GM21360 (cell line): ENCODE measurements at regions not wholly inside any gene's neighbourhood (a gene's known extent, or its start where the extent isn't known, plus 50 kb on each side); places are given as distances from the start of the nearest gene placed in this dataset.
"Not testable (repeated sequence)": the region's sequence is repeated elsewhere in the genome, so short reads cannot be mapped to it uniquely, and the experiment has no call there.

Experiments
- ATAC-seq: cut with Tn5 transposase; IDR thresholded peaks from one replicate; pipeline ENCODE4 v1.9.1; 2021; ENCODE audit warnings: mild to moderate bottlenecking, moderate library complexity; ENCODE audit not compliant: unreplicated experiment

DNA sequence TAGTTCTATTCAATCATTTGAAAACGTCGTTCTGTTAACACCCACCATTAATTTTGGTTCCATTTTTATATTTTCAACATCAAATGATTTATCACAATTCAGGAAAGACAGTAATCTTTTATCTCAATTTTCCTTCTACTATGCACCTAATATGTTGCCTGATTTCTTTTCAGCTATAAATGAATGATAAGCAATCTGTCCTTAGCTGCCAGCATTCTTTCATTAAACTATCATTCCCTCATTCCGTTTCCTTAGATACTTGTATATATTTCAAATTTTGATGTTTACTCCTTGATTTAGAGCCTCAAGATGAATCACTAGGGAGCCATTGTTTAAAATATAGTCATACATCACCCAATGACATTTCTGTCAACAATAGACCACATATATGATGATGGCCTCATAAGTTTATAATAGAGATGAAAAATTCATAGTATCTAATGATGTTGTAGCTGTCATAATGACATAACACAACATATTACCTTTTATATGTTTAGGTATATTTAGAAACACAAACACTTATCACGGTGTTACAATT lies 661.7 kb downstream of the IPMK start:
- ATAC-seq, result no peak

DNA sequence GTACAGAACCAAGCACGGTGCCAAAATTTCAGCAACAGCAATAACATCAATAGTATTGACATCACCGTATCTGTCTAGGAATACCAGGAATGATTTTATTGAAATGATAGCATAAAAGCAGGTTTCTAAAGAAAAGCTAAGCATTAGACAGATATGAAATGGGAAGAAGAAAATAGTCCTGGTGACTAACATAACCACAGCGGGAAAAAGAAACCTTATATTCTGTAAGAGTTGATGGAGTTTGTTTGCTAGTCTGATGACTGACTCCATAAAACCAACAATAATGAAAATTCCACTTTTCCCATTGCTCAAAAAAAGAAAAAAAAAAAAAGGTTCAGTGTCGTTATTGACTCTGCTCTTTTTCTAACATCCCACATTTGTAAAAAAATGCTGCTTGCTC lies 668.3 kb downstream of the IPMK start:
- no peak for ATAC-seq

DNA sequence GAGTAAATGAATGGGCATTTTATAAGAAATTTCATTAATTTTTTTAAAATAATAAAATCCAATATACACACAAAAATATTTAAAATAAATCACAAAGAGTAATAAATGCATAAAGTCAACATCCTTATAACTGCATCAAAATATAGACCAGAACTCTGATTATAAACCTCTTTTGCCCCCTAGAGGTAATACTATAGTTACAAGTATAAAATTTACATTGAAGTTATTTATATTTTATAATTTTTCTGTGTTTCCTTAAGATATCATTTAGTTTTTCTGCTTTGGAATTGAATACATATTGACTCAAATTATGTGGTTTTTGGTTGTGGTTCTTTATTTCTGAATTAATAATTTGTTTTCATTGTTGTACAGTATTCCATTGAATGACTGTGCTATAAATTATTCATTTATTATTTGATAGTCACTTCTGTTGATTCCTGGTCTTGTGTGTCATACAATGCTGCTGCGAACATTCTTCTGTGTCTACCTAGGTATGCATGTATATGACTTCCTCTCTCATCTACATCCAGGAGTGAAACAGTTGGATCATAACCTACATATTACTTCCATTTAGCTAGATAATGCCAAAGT lies 673.6 kb downstream of the IPMK start:
- ATAC-seq, result no peak

DNA sequence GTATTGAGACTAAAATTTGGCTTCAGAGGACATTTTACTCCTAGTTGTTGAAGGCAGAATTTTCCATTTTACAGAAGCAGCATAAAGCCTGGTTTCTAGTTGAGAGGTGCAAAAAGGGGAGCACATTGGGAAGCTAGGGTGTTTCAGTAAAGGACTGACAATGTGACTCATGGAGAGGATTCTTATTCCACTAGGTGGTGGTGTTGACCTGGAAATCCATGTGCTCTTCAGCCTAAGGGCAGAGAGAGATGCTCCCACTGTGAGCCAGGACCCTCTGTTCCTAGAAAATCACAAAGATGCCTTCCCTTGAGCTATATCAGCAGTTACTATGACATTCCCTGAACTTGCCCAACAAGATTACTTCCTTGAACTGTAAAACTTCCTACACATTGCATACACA lies 687.8 kb downstream of the IPMK start:
- no peak for ATAC-seq

DNA sequence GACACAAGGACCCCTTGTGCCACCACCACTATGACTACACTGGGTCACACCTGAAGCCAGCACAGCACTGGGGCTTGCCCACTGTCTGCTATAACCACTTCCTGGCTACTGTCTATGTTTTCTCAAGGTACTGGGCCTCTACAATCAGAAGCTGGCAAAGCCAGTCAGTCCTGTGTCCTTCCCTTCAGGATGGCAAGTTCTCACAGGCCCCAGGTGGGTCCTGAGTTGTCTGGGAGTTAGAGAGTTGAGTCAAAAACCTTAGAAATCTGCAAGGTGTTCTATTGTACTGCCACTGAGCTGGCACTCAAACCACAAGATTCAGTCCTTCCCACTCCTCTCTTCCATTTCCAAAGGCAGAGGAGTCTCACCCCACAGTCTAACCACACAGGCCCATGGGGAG lies 705.5 kb downstream of the IPMK start:
- ATAC-seq, result no peak

DNA sequence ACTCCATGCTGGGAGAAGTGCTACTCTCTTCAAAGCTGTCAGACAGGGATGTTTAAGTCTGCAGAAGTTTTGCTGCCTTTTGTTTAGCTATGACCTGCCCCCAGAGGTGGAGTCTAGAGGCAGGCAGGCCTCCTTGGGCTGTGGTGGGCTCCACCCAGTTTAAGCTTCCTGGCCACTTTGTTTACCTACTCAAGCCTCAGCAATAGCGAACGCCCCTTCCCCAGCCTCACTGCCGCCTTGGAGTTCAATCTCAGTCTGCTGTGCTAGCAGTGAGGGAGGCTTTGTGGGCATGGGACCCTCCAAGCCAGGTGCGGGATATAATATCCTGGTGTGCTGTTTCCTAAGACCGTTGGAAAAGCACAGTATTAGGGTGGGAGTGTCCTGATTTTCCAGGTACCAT lies 715.9 kb downstream of the IPMK start:
- not testable (repeated sequence) for ATAC-seq

DNA sequence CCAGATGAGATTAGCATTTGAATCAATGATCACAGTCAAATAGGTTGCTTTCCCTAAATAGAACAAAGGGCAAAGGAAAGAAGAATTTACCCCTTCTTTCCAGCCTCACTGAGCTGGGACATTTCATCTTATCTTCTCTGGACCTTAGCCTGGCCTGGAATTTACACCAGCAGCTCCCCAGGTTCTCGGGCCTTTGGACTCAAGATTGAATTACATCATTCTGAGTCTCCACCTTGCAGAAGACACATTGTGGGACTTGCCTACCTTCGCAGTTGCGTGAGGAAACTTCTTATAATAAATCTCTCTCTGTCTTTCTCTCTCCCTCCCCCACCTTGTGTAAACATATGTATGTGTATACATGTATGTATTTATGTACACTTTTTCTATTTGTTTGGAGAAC lies 732.4 kb downstream of the IPMK start:
- no peak for ATAC-seq

DNA sequence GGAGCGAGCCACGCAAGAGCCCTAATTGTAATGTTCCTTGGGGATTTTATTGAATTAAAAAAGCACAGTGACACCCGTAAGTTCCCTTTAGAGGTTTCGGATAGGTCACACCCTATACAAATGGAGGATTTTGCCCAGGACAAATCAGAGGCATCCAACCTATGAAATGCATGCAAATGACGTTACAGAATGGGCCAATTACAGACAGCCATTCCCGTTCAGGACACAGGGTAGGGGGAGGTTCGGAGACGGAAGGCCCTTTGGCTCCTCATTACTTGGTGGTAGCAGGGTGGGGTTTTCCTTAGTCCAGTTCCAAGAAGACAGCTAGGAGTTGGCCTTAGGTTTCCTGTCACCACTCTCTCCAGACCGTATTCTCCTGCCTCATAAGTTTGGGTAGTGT lies 754.1 kb downstream of the IPMK start:
- ATAC-seq, result no peak

DNA sequence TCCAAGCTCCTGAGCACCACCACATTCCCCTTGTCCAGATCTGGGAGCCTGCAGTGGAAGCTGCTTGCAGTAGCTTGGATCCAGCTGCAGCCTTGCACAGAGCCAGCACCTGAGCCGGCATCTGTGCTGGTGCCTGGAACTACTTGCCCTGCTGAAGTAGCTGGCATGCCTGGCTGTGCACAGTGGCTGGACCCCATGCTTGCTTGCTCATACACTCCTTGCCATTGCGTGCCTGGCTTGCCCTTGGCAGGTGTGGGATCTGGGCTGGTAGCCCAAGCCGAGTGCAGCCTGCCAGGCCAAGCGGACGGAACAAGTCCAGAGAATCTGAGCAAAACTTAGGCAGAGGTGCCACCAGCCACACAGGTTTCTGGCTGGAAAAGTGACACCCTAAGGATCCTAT lies 759.9 kb downstream of the IPMK start:
- ATAC-seq, result no peak

DNA sequence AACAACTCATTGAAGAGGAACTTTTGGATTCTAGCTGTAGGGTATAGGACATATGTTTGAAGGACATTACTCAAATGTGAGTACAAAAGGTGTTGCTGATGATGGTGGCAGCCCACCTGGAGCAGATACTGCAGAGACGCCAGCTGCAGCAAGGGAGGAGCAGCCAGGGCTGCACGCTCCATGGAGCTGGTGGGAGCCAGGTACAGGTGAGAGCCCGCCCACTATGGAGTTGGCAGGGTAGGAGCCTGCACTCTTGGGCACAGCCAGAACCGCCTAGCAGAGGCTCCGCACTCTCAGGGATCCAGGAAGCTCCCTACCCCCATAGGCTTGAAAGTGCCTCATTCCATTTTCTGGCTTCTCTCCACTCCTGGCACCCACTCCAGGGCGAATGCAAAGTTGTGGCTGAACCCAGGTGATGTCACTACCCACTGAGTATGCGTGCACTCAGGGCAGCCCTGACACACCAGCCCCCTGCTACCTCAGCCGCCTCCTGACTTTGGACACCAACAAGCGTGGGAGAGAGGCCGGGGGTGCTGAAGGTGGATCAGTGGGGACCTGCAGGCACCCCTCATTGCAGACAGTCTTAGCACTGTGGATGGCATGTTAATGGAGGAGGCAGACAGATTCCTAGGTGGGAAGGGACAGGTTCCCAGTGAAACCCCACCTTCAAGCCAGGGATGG lies 761.1 kb downstream of the IPMK start:
- ATAC-seq, result no peak

DNA sequence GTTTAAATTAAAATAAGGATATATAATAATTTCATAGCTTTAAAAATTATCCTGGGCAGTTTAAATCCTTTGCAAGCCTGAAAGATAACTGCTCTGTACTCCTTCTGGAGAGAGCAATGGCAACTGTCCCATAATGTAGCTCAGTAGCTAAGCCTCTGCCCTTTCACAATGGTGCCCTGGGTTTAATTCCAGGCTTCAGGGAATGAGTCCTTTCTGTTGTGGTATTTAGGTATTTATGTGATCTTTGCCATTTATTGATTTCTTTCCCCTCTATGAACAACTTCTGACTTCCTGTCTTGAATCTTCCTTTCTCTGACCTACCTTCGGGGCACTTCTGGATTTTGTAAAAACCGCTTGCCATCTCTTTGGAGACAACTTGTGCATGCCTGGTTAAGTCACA lies 773.2 kb downstream of the IPMK start:
- no peak for ATAC-seq

DNA sequence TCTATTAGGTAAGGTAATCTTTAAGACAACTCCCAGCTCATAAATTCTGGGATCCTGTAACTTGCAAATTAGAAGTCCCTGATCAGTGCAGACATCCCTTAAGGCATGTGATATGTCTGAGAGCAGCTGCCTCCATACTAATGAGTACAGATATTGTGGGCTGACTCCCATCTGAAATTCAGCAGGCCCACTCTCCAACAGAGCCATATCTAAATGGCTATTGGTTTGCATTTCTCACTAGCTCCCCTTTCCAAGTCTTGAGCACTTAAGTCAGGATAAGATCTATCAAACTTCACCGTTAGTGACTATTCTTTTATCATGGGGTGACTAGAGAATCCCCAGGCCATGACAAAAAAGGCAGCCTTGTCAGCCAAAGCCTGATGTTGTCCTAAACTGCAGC lies 785.4 kb downstream of the IPMK start:
- no peak for ATAC-seq

DNA sequence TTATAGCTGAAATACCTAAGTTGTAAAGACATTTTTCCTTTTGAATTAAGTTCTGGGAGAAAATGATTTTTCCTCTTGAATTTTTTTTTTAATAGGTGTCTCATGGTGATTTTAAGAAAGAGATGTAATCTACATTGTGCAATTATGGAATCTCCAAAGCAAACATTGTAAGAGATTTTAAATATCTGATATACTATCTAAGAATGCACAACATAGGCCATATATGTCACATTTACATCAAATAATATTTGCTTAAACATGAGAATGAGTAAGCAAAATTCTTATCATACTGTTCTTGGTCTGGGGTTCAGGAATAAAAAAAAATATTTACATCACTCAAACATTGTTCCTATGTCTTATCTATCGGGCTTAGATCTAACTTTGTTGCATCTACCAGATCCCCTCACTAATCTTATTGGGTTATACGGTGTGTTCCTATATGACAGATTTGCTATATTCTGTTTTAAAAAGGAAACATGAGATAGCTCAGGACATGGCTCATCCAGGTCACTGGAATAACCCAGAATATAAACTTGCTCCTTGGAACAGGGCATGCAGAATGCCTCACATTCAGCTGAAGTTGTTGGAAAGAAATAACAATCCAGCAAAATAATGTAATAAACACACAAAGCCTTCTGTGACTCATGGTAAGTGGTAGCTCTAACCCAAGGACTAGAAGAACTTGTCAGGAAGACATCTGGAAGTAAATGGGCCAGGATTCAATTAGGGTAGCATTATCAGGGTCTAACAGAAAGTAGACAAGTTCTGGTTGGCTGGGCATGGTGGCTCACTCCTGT lies 794.7 kb downstream of the IPMK start:
- no peak for ATAC-seq

DNA sequence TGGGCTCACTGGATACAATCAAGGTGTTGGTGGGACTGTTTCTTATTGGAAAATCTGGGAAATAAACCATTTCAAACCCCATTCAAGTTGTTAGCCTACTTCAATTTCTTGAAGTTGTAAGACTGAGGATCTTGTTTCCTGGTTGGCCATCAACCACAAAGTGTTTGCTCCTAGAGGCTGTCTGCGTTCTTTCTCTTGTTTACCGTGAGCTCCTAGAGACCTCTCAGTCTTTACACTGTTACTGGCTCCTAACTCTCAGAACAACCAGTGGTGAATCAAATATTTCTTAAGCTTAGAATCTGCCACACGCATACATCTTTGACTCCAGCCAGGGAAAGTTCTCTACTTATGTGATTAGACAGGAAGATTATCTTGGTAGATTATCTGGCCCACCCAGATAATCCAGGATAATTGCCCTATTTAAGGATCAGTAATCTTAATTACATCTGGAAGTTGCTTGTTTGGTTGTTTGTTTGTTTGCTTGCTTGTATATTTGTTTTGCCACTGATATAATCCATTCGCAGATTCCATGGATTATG lies 798.7 kb downstream of the IPMK start:
- ATAC-seq, result no peak

DNA sequence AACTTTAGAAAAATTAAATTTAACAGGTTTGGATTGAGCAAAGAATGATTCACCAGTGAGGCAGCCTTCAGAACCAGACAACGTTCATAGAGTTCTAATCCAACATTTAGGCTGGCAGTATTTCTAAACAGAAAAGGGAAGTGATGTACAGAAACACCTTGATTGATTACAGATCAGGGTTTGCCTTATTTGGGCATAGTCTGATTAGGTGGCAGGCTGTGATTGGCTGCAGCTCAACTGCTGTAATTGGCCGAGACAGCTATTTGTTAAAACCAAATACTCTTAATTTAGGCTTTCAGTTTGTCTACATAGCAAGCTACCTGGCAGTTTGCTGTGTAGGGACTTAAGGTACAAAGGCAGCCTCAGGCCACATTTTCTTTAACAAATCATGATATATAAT lies 802.5 kb downstream of the IPMK start:
- no peak for ATAC-seq

DNA sequence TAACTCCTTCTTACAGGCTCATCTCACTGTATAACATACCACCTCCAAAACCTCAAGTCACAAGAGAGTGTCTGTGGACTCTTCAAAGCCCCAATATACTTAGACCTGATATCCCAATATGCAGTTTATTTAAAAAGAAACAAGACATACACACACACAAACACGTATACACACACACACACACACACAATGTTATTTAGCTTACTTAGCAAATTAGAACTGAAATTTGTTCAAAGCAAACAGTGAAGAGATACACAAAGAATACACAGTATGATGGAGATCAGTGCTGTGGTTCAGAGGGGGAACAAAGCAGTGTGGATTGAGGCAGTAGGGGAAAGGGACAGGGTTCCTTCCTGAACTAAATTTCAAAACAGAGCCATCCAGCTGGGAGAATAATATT lies 807.2 kb downstream of the IPMK start:
- no peak for ATAC-seq

DNA sequence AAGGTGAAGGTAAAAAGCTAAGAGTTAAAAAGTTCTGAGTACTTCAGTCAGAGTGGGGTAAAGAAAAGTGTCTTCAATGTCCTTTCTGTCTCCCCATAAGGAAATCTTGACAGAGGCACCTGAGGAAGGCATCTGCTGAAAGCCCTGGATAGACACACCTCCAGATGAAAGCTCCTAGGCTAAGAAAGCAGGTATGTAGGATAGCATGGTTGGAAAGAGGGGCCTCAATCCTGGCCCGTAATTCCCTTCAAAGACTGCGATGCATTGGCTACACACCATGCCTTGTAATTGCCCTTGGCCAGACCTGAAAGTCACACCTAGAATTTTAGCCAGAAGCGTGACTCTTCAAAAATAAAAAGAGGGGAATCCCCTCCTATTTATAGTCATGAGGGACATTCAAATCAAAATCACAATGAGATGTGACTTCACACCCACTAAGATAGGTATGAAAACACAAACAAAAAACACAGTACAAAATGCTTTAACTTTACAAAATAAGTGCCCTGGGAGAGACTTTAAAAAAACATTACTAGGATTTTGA lies 809.7 kb downstream of the IPMK start:
- no peak for ATAC-seq

DNA sequence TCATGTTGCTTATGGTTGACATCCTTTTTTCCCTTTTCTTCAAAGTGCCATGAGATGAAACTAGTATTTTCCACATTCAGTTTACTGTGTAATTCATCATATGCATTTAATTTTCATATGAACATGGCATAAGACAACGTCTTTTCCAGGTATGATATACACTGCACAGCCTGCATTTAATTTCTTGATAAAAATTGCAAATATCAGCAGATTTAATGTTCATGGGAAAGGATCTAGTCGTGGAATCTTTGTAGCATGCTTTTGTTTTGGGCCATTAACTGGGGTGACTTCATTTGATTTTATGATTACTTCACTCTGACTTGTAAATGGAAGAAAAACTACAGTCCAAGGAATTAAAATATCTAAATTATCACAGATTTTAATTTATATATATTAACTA lies 837.3 kb downstream of the IPMK start:
- no peak for ATAC-seq

DNA sequence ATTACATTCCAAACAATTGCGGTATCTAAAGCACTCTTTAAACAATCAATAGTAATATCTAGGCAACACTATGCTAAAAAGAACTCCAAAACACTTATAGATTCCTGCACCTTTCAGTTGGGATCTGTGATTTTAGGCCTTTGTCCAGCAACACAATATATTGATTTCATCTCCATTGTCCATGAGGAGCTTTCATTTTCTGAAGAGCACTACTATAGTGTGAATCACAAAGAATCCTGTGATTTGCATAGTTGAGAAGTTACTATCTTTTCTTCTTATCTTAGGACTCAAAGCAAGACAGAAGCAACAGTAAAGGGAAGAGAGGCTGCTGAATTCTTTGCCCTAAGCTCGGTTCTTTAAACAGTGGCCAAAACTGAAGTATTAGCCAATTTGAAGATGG lies 846.8 kb downstream of the IPMK start:
- ATAC-seq, result no peak

DNA sequence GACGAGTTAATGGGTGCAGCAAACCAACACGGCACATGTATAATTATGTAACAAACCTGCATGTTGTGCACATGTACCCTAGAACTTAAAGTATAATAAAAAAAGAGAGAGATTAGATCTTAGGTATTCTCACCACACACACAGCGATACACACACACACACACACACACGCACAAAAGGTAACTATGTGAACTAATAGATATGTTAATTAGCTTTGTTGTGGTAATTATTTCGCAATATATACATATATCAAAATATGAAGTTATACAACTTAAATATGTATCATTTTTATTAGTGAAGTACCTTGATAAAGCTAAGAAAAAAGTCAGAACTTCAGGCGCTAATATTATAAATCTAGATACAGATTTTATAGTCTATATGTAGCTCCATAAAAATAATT lies 849.2 kb downstream of the IPMK start:
- no peak for ATAC-seq

DNA sequence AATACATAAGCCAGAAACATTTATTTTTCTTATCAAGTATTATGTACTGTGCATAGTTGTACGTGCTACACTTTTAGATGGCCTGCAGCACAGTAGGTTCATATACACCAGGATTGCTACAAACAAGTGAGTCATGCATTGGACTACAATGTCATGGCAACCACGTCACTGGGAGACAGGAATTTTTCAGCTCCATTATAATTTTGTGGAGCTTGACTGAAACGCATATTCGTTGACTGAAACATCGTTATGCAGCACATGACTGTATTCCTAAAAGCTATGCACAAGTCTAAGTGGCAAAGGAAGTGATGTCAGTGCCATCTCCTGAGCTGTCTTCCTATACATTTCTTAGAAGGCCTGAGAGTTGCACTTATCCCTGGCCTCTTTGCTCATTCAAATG lies 871.8 kb downstream of the IPMK start:
- ATAC-seq, result no peak

DNA sequence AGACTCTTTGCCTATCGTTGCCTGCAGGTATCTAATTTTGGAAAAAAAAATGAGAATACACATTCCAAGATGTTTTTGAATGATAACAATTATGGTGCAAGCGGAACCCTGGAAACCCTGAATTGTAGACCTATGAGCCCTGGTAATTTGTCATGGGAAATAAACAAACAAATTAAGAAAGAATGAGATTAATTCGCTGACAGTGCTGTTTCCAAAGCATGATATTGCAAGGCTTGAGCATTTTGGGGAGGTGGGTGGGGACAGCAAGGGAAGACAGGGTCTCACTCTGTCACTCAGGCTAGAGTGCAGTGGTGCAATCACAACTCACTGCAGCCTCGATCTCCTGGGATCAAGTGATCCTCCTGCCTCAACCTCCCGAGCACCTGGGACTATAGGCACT lies 900.3 kb downstream of the IPMK start:
- ATAC-seq, result no peak
